Heart right ventricle (tissue), 16 donors: ENCODE measurements at regions not wholly inside any gene's neighbourhood (a gene's known extent, or its start where the extent isn't known, plus 50 kb on each side); places are given as distances from the start of the nearest gene placed in this dataset.

ENCODE experiments used
- ATAC-seq, 8 donors: fragments of 200-7000 bp; cut with Tn5 transposase; one replicate each; pipeline ENCODE4 v1.9.1; 2020; ENCODE audit warnings: mild to moderate bottlenecking in 8 of 8, moderate library complexity in 8 of 8, moderate number of reproducible peaks in 1 of 8
- DNase-seq, 2 donors: peaks; one replicate each; pipeline ENCODE4 v3.0.0-alpha.2; 2020
- H3K27ac ChIP-seq, 10 donors: fragments of 200-600 bp; sonication (generic) in 2 of 10; one replicate each; pipeline versions ENCODE4 v1.5.0 to v1.8.0; 2020 to 2022; ENCODE audit warnings: mild to moderate bottlenecking in 3 of 10
- H3K27me3 ChIP-seq, 7 donors: fragments of 200-600 bp; one replicate each; pipeline ENCODE4 v1.8.0; 2021 to 2022; ENCODE audit warnings: mild to moderate bottlenecking in 2 of 7
- H3K36me3 ChIP-seq, 9 donors: fragments of 200-600 bp; sonication (generic) in 1 of 9; one replicate each; pipeline versions ENCODE4 v1.5.0 to v1.8.0; 2020 to 2022; ENCODE audit warnings: mild to moderate bottlenecking in 2 of 9
- H3K4me1 ChIP-seq, 9 donors: fragments of 200-600 bp; sonication (generic) in 1 of 9; one replicate each; pipeline versions ENCODE4 v1.5.0 to v1.8.0; 2020 to 2022; ENCODE audit warnings: mild to moderate bottlenecking in 4 of 9
- H3K4me3 ChIP-seq, 10 donors: fragments of 200-600 bp; sonication (generic) in 2 of 10; one replicate each; pipeline versions ENCODE4 v1.5.0 to v1.8.0; 2020 to 2022; ENCODE audit warnings: mild to moderate bottlenecking in 7 of 10, moderate library complexity in 2 of 10
- H3K9me3 ChIP-seq, 11 donors: fragments of 200-600 bp in 10 of 11; sonication (generic) in 2 of 11; one replicate each; pipeline versions ENCODE4 v1.5.0 to v1.8.0; 2013 to 2022; ENCODE audit warnings: mild to moderate bottlenecking in 2 of 11, control low read depth in 1 of 11, moderate library complexity in 1 of 11
- CTCF ChIP-seq, 9 donors: fragments of 200-600 bp; sonication (generic) in 2 of 9; IDR thresholded peaks; one replicate each; pipeline versions ENCODE4 v1.5.0 to v1.8.0; 2021 to 2022; ENCODE audit warnings: antibody characterized with exemption in 9 of 9, mild to moderate bottlenecking in 5 of 9, moderate library complexity in 1 of 9
- WGBS, 2 donors: extraction: QIAGEN DNeasy Blood & Tissue Kit; methylation state at CpG; one replicate each; pipeline ENCODE4 v1.1.7; 2013; ENCODE audit warnings: inconsistent platforms in 1 of 2; 5-methylcytosine and 5-hydroxymethylcytosine counted together
- intact Hi-C, 10 donors: fragments of 100-400 bp; cut with DNase I; formaldehyde crosslinking; loops; one replicate each; pipeline versions ENCODE4 v1.11.1 to v1.14.2; 2022
- donor health status: Arrhythmogenic right ventricular cardiomyopathy.
- donor health status: ischemic (EF 13 %, LVEDD 7.1; RV severe dilation, severe dysfunction).
- donor health status: healthy with polysubstance abuse.
- donor health status: DM: no; HTN: yes; CAD: no.
- donor health status: DM: no; HTN: no; CAD: no.
- donor health status: ischemic (EF 25% LVEDD 6.9; RV normal size, moderate dysfunction).
- donor health status: ischemic (EF 25% LVEDD 5.7; RV mildly dilated, moderate dysfunction).
- donor health status: healthy.
- donor health status: DM: yes; HTN: yes; CAD: no.
- donor health status: Ischemic cardiomyopathy.
- donor health status: ischemic (EF 35%, LVEDD 5.7; RV mildly dilated, moderate dysfunction).
- donor health status: nonischemic (EF 11% LVEDD 7.7; RV severe dilation, severe dysfunction).
- donor health status: DM: yes; HTN: yes; CAD: no.
- donor health status: PGD.
- donor health status: ischemic (EF 29% LVEDD 5.4; RV normal size, mild dysfunction).
- donor health status: nonischemic (EF 23%, LVEDD 6.1; RV moderate dilation, normal function).

GRCh38 chr7:106570948-106571418 is 90.0 kb downstream of the CCDC71L start:
- no peak overlapping the region for H3K27ac ChIP-seq
- no peaks in the 10 kb centered on the region for H3K9me3 ChIP-seq
- DNase-seq = no peak
- intact Hi-C loops = no loop called here
- H3K4me1 ChIP-seq = peaks cover 0 to 9% (median 0%) of the 10 kb centered on the region in 9 donors
- 62 to 70% methylated on average over 5 of the region's 5 CpGs for WGBS, 2 donors
- no peak for TF ChIP-seq CTCF (IDR thresholded peaks at IDR 0.05)
- peaks cover 0 to 5% (median 0%) of the 10 kb centered on the region in 7 donors for H3K27me3 ChIP-seq
- ATAC-seq = no peak
- no peak overlapping the region for H3K4me3 ChIP-seq
- H3K36me3 ChIP-seq = no peaks in the 10 kb centered on the region

GRCh38 chr7:106570146-106570545 is 90.8 kb downstream of the CCDC71L start:
- Histone ChIP-seq H3K9me3 (no peaks in the 10 kb centered on the region), H3K27me3 (peaks cover 0 to 5% (median 0%) of the 10 kb centered on the region in 7 donors), H3K4me3 (no peak overlapping the region), H3K36me3 (no peaks in the 10 kb centered on the region), H3K27ac (no peak overlapping the region), H3K4me1 (peaks cover 0 to 9% (median 0%) of the 10 kb centered on the region in 9 donors)
- ATAC-seq (no peak), DNase-seq (no peak)
- intact Hi-C loops = no loop called here
- WGBS, 2 donors = 94% methylated on average over 2 of the region's 2 CpGs
- TF ChIP-seq CTCF (IDR thresholded peaks at IDR 0.05) = no peak

GRCh38 chr7:106569500-106569929 is 91.4 kb downstream of the CCDC71L start:
- no peaks in the 10 kb centered on the region for H3K9me3 ChIP-seq
- peaks cover 0 to 9% (median 0%) of the 10 kb centered on the region in 9 donors for H3K4me1 ChIP-seq
- H3K27me3 ChIP-seq = peaks cover 0 to 5% (median 0%) of the 10 kb centered on the region in 7 donors
- ATAC-seq = no peak
- no peak overlapping the region for H3K27ac ChIP-seq
- no peak for DNase-seq
- no peak for TF ChIP-seq CTCF (IDR thresholded peaks at IDR 0.05)
- no peaks in the 10 kb centered on the region for H3K36me3 ChIP-seq
- 92 to 94% methylated on average over 10 of the region's 10 CpGs for WGBS, 2 donors
- intact Hi-C loops = no loop called here
- no peak overlapping the region for H3K4me3 ChIP-seq

DNA sequence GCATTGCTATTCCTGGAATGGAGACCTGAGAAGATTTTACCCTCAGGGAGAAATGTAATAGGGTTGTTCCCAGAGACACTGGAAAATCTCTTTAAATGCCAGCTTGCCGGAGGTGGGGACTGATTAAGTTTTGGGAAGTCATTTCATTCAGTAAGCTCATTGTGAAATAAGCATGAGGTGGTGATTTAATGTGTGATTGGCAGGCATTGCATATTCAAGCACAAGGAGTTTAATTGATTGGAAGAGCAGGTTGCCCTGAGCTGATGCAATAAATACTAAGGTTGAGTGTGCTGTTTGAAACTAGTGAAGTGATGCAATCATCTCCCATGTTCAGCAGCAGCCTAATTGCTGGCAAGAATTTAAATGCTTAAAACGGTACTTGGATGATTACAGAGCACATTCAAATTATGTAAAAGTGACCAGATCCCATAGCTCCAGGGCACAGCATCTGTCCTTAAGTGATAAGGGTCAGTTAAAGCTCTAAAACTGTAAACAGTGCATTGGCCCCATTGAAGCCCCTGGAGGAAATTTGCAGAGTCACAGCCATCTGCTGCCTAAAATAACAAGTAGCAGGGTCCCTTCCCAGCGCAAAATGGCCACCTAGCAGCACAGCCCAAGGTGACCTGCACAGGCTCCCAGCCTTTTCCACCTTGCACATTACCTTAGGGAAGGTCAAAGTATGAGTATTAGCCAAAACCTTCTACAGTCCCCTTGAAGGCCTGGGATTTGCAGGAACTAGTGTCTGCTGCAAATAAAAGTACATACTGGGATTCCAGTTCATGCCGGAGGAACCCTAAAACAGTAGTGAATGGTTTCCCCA is 92.1 kb downstream of the CCDC71L start:
- intact Hi-C loops = no loop called here
- peaks cover 0 to 5% (median 0%) of the 10 kb centered on the region in 7 donors for H3K27me3 ChIP-seq
- WGBS, 2 donors = 62% methylated on average over 4 of the region's 4 CpGs
- no peaks in the 10 kb centered on the region for H3K9me3 ChIP-seq
- no peaks in the 10 kb centered on the region for H3K36me3 ChIP-seq
- DNase-seq (no peak), ATAC-seq (peak in 1 of 8 donors; percentile 83)
- peaks cover 0 to 9% (median 0%) of the 10 kb centered on the region in 9 donors for H3K4me1 ChIP-seq
- no peak overlapping the region for H3K4me3 ChIP-seq
- H3K27ac ChIP-seq = no peak overlapping the region
- TF ChIP-seq CTCF (IDR thresholded peaks at IDR 0.05) = no peak
